NCI-H2081 treated with DMSO at 0.1 percent for 48 hours (cell line): ENCODE measurements at regions not wholly inside any gene's neighbourhood (a gene's known extent, or its start where the extent isn't known, plus 50 kb on each side); places are given as distances from the start of the nearest gene placed in this dataset.
"Not testable (repeated sequence)": the region's sequence is repeated elsewhere in the genome, so short reads cannot be mapped to it uniquely, and the experiment has no call there.

ENCODE experiments used
- DNase-seq: peaks from one replicate; lab custom pipeline; 2025; lab: John Stamatoyannopoulos, UW

DNA sequence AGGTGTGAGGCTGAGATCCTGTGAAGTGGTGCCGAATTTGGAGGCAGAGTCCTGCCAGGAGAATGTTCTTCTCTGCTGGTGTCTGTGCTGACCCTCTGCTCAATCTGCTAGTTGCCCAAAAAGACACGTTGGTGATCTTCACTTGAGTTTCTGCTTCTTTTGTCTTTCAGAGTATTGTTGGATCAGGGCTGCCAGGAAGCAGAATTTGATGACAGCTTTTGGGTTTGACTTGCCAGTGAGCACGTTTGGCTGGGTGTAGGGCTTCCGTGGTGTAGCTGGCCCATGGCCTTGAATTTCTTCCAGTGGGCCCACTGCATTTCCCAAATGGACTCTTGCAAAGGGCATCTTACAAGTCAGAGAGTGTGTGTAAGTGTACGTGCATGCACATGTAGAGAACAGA is 183.9 kb upstream of the IRF2BP2 start:
- not testable (repeated sequence) for DNase-seq

GRCh38 chr1:234792221-234792864 is 182.4 kb upstream of the IRF2BP2 start:
- DNase-seq: not testable (repeated sequence)

DNA sequence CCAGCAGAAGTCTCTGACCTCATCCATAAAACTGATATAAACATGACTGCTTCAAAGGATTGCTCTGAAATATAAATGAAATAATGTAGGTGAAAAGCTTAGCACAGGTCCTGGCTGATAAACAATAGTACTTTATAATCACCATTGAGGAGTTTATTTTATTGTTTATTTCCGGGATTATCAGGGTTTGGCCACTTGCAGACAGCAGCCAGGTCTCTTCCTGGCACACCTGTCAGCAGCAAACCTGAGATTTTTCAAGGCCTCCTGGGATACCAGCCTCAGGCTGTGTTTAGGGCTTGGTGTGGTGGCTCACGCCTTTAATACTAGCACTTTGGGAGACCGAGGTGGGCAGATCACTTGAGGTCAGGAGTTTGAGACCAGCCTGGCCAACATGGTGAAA is 181.6 kb upstream of the IRF2BP2 start:
- DNase-seq: not testable (repeated sequence)

DNA sequence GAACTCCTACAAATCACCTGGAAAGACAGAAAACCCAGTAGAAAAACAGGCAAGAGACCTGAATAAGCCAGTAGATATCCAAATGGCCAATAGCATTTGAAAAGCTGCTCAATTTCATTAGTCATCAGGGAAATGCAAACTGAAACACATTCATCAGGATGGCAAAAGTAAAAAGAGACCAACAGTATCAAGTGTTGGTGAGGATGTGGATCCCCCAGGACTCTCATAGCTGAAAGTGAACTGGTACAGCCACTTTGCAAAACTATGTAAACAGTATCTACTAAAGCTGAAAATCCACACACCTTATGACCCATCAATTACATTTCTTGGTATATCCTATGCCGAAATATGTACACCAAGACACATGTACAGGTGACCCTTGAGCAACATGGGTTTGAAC is 180.4 kb upstream of the IRF2BP2 start:
- not testable (repeated sequence) for DNase-seq

DNA sequence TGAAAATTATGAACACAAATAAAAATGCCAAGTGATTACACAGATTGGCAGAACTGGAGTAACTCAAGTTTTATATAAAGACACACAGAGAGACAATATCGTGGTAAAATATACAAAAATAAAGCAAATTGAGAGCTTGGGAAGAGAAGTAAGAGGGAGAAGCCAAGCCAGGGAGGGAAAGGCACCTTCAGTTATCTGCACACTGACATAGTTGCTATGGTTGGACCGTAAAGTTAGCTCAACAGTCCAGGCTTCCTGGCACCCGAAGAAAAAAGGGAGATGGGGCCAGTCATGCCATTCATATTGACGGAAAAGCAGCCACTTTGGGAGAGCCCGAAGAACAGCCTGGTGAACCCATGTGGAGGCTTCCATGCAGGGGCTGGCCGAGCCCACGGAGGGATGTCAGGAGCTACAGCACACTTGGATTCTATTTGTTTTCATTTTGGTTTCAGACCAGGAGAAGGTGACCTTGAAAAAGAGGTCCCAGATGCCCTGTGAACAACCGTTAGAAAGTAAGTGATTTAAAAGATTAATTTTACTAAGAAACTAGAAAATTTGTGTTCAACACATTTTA is 177.1 kb upstream of the IRF2BP2 start:
- not testable (repeated sequence) for DNase-seq

GRCh38 chr1:234785922-234786321 is 175.9 kb upstream of the IRF2BP2 start:
- DNase-seq: not testable (repeated sequence)

DNA sequence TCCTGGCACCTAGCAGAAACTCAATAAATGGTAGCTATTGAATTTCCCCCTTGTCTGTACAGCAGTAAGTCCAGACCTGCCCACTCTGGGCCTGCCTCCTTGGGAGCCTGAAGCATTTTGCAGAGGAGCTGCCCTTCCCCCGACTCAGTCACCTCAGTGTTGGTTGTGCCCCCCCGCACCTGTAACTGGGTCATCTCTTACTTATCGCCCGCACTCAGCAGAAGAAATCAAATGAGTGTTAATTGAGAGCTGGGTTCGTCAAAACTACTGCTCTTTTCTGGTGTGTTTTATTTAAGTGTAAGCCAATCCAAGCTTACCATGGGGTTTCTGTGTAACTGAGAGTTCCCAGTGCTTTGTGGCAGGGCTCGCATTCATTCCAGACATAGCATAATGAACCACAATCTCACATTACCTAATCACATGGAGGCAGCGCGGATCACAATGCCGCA is 175.5 kb upstream of the IRF2BP2 start:
- not testable (repeated sequence) for DNase-seq

GRCh38 chr1:234784108-234784507 is 174.1 kb upstream of the IRF2BP2 start:
- not testable (repeated sequence) for DNase-seq

DNA sequence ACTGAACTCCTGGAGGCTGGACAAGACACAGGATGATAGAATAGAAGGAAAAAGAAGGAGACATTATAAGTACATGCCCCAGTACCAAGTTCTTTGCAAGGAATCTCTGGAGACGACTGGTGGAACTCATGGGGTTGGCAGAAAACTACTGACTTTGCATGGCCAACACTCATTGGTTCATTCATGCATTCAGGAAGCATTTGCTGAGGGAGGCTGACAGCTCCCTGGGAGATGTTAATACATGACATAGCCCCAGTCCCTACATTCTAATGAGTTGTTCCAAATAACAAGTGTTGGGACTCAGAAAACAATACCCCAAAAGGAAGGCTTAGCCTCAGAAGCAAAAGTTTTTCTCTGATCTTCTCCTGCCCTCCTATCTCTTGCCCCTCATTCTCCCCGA is 172.8 kb upstream of the IRF2BP2 start:
- DNase-seq: no peak

DNA sequence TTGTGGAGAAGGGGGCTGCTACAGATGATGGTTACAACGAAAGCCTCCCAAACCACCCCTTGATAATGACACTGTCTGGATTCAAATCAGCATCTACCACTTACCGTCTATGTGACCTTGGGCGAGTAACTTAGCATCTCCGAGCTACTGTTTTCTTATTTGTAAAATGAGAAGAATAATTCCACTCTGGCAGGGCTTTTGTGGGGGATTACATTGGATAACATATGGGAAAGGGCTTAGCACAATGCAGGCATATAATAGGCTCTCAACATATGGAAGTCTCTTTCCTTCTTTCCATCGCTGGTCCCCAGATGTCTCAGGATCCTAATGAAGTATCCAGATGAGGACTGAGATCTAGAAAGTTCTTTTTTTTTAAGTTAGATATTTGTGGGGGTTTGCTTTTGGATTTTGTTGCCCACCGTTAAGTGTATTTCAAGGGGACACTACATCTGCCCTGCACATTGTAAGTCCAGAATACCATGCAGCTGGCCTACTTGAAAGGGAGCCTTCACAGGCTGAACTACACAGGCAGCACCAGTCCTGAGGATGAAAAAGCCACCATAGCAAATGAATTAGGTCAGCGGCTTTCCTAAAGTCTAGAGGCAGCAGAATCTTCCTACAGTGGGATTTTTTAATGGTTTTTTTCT is 172.2 kb upstream of the IRF2BP2 start:
- no peak for DNase-seq

- no peak for DNase-seq
Measured at GRCh38 chr1:234781241-234782065, 171.5 kb upstream of the IRF2BP2 start.

- DNase-seq: no peak
Measured at GRCh38 chr1:234780531-234781162, 170.7 kb upstream of the IRF2BP2 start.

GRCh38 chr1:234780112-234780511 is 170.1 kb upstream of the IRF2BP2 start:
- DNase-seq: no peak

GRCh38 chr1:234779600-234779999 is 169.6 kb upstream of the IRF2BP2 start:
- DNase-seq: not testable (repeated sequence)

DNA sequence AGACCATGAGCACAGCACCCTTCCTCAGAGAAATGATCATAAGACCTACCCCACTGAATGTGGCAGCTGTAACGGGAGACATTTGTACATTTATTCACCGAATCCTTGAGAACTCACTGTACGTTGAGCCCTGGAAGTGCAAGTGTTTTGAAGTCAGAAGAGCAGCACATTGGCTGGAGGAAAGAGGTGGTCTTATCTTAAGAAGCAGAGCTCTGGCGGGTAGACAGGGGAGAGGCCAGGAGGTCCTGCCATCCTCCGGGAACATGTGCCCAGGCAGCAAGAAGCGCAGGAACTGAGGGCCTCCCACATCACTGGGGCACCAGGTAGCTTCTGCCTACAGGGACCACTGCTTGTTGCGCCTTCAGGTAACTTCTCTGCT is 169.2 kb upstream of the IRF2BP2 start:
- DNase-seq: no peak

DNA sequence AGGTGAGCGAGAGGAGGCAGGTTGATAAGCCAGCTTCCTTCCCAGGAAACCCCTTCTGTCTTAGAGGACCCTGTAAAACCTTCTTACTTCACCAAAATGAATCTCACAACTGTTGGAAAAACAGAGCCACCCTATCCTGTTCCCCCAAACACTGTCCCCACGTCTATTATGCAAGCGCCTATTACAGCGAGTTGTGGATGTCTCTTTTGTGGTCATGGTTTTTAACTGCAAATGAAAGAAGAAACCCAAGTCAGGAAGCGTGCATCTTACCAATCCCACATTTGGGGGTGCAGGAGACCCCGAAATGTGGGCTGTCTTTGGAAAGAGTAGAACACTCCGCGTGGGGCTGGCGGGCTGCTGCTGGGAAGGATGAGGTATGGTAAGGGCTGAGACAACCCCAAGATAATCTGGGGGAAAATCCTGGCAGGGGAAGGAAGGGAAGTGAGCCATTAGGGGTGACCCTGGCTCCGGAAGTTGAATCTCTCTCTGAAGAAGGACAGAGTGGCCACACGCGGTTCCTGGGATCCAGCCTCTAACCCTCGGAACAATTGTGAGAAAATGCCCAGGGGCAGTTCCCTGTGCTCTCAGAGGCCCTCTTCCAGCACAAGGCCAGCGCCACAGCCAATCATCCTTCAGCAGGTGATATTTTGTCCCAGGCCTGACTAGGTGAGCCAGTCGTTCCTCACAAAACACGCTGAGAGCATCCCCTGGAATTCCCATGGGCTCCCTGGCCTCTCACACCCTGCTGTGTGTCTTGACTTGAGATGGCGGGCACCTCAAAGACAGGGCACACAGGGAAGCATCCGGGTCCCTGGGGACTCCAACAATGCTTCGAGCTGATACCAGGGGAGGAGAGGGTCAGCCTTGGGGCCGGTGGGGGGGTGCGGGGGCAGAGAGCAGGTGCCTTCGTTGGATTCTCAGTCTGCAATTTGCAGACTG is 168.5 kb upstream of the IRF2BP2 start:
- DNase-seq: no peak

GRCh38 chr1:234777856-234778220 is 167.9 kb upstream of the IRF2BP2 start:
- no peak for DNase-seq

- DNase-seq: no peak
Measured at GRCh38 chr1:234776876-234777855, 167.2 kb upstream of the IRF2BP2 start.

DNA sequence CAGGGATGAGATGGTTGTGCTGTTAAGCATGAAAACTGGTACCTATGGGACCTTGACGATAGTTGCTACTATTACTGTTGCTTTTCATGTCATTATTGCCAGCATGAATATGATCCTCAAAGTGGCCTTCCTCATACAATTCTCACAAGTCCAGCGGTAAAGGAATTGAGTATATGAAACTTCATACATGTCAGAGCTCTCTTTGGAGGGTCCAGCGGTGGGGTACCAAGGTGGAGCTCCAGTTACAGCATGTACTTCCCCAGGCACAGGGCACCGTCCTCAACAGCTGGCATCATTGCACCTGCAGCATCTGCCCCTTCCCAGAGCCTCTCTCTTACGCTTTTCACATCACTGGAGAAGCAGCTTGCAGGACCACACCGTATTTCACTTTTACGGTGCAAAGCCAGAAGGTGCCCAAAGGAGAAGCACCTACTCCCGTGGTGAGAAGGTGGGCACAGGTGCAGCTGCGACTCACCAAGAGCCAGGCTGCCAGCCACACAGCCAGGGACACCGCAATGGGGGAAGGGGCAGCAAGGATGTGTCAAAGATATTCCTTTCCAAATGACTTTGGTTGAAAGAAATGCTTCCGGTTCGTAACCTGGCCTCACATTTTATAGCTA is 166.4 kb upstream of the IRF2BP2 start:
- no peak for DNase-seq
